Stimulated activated CD4-positive, alpha-beta T cell treated with anti-CD3 and anti-CD28 coated beads, Interleukin-4, amount 100 ng/mL, for 48 hours (primary cell): ENCODE measurements at regions not wholly inside any gene's neighbourhood (a gene's known extent, or its start where the extent isn't known, plus 50 kb on each side); places are given as distances from the start of the nearest gene placed in this dataset.
"Not testable (repeated sequence)": the region's sequence is repeated elsewhere in the genome, so short reads cannot be mapped to it uniquely, and the experiment has no call there.

Source experiments
- DNase-seq, 2 donors: peaks; one replicate each; pipeline ENCODE4 v3.0.0-alpha.2; 2020; ENCODE audit warnings: low read depth in 2 of 2

- no peak for DNase-seq
Measured at GRCh38 chr1:90864681-90865080, 147.6 kb upstream of the BARHL2 start.

- DNase-seq: no peak
Measured at GRCh38 chr1:90862782-90863181, 145.7 kb upstream of the BARHL2 start.

GRCh38 chr1:90861421-90861820 lies 144.3 kb upstream of the BARHL2 start:
- not testable (repeated sequence) for DNase-seq

GRCh38 chr1:90856463-90857007 lies 139.4 kb upstream of the BARHL2 start:
- DNase-seq: no peak

- no peak for DNase-seq
Measured at GRCh38 chr1:90854397-90854924, 137.4 kb upstream of the BARHL2 start.

GRCh38 chr1:90851711-90852050 lies 134.6 kb upstream of the BARHL2 start:
- no peak for DNase-seq

GRCh38 chr1:90850898-90851710 lies 134.0 kb upstream of the BARHL2 start:
- DNase-seq: peak; percentile 64 to 75

GRCh38 chr1:90850181-90850897 lies 133.2 kb upstream of the BARHL2 start:
- no peak for DNase-seq

- DNase-seq: no peak
Measured at GRCh38 chr1:90841473-90841872, 124.4 kb upstream of the BARHL2 start.

GRCh38 chr1:90840352-90840751 lies 123.2 kb upstream of the BARHL2 start:
- no peak for DNase-seq

- no peak for DNase-seq
Measured at GRCh38 chr1:90839323-90839722, 122.2 kb upstream of the BARHL2 start.

- DNase-seq: no peak
Measured at GRCh38 chr1:90838720-90839119, 121.6 kb upstream of the BARHL2 start.

GRCh38 chr1:90837420-90837819 lies 120.3 kb upstream of the BARHL2 start:
- DNase-seq: no peak

GRCh38 chr1:90836345-90836679 lies 119.2 kb upstream of the BARHL2 start:
- no peak for DNase-seq

GRCh38 chr1:90835661-90836344 lies 118.7 kb upstream of the BARHL2 start:
- DNase-seq: no peak

GRCh38 chr1:90834886-90835660 lies 118.0 kb upstream of the BARHL2 start:
- no peak for DNase-seq

GRCh38 chr1:90834354-90834885 lies 117.3 kb upstream of the BARHL2 start:
- no peak for DNase-seq

GRCh38 chr1:90833466-90834110 lies 116.5 kb upstream of the BARHL2 start:
- no peak for DNase-seq

GRCh38 chr1:90831910-90832309 lies 114.8 kb upstream of the BARHL2 start:
- no peak for DNase-seq

GRCh38 chr1:90826834-90827233 lies 109.7 kb upstream of the BARHL2 start:
- DNase-seq: no peak

GRCh38 chr1:90826024-90826423 lies 108.9 kb upstream of the BARHL2 start:
- no peak for DNase-seq
